Ectodermal cell (in vitro differentiated cells): ENCODE measurements at regions not wholly inside any gene's neighbourhood (a gene's known extent, or its start where the extent isn't known, plus 50 kb on each side); places are given as distances from the start of the nearest gene placed in this dataset.

Source experiments
- H3K27ac ChIP-seq: 2 replicates; pipeline ENCODE4 v1.7.0; 2013; ENCODE audit warnings: mild to moderate bottlenecking, low read depth, low read length; ENCODE audit not compliant: insufficient read depth, poor library complexity, severe bottlenecking
- H3K27me3 ChIP-seq: 2 replicates; pipeline ENCODE4 v1.7.0; 2013; ENCODE audit warnings: mild to moderate bottlenecking, low read length; ENCODE audit not compliant: insufficient read depth, control insufficient read depth, poor library complexity, severe bottlenecking
- H3K36me3 ChIP-seq: one replicate; pipeline ENCODE4 v1.7.0; 2013; ENCODE audit warnings: low read length; ENCODE audit not compliant: control insufficient read depth, insufficient read depth
- H3K4me1 ChIP-seq: one replicate; pipeline ENCODE4 v1.7.0; 2013; ENCODE audit warnings: low read length; ENCODE audit not compliant: control insufficient read depth, insufficient read depth
- H3K4me3 ChIP-seq: 2 replicates; pipeline ENCODE4 v1.7.0; 2013; ENCODE audit warnings: low read depth, low read length, control low read depth; ENCODE audit not compliant: insufficient read depth
- H3K9me3 ChIP-seq: 2 replicates; pipeline ENCODE4 v1.7.0; 2013; ENCODE audit warnings: mild to moderate bottlenecking, low read length, moderate library complexity; ENCODE audit not compliant: control insufficient read depth
- WGBS, 2 experiments: methylation state at CpG; one replicate each; pipeline ENCODE4 v1.1.7; 2013; ENCODE audit warnings: missing lambda C conversion rate in 2 of 2; 5-methylcytosine and 5-hydroxymethylcytosine counted together

GRCh38 chr14:76657404-76657803, 103.9 kb upstream of the VASH1 start:
- H3K4me3 ChIP-seq = no peak overlapping the region
- no peaks in the 10 kb centered on the region for H3K27me3 ChIP-seq
- no peaks in the 10 kb centered on the region for H3K9me3 ChIP-seq
- 96 to 100% methylated on average over 1 of the region's 1 CpG for WGBS, 2 experiments
- no peaks in the 10 kb centered on the region for H3K36me3 ChIP-seq
- H3K27ac ChIP-seq = no peak overlapping the region
- H3K4me1 ChIP-seq = no peaks in the 10 kb centered on the region

- Histone ChIP-seq H3K27ac (no peak overlapping the region), H3K4me1 (no peaks in the 10 kb centered on the region), H3K27me3 (no peaks in the 10 kb centered on the region), H3K9me3 (no peaks in the 10 kb centered on the region), H3K4me3 (no peak overlapping the region), H3K36me3 (no peaks in the 10 kb centered on the region)
Measured at GRCh38 chr14:76657846-76658245, 103.4 kb upstream of the VASH1 start.

- H3K27me3 ChIP-seq = no peaks in the 10 kb centered on the region
- H3K4me1 ChIP-seq = peaks cover 11% of the 10 kb centered on the region
- 94 to 97% methylated on average over 2 of the region's 4 CpGs for WGBS, 2 experiments
- no peak overlapping the region for H3K4me3 ChIP-seq
- H3K36me3 ChIP-seq = no peaks in the 10 kb centered on the region
- H3K27ac ChIP-seq = no peak overlapping the region
- H3K9me3 ChIP-seq = no peaks in the 10 kb centered on the region
Measured at GRCh38 chr14:76662580-76662979, 98.7 kb upstream of the VASH1 start.

- H3K36me3 ChIP-seq = no peaks in the 10 kb centered on the region
- H3K9me3 ChIP-seq = no peaks in the 10 kb centered on the region
- H3K27me3 ChIP-seq = no peaks in the 10 kb centered on the region
- no peak overlapping the region for H3K27ac ChIP-seq
- H3K4me3 ChIP-seq = no peak overlapping the region
- WGBS, 2 experiments = 92 to 93% methylated on average over 4 of the region's 4 CpGs
- peaks cover 11% of the 10 kb centered on the region for H3K4me1 ChIP-seq
Measured at GRCh38 chr14:76664790-76665189, 96.5 kb upstream of the VASH1 start.

GRCh38 chr14:76666746-76667145, 94.5 kb upstream of the VASH1 start:
- WGBS, 2 experiments = 23 to 42% methylated on average over 5 of the region's 5 CpGs
- no peak overlapping the region for H3K27ac ChIP-seq
- no peak overlapping the region for H3K4me3 ChIP-seq
- H3K36me3 ChIP-seq = no peaks in the 10 kb centered on the region
- H3K27me3 ChIP-seq = no peaks in the 10 kb centered on the region
- H3K9me3 ChIP-seq = no peaks in the 10 kb centered on the region
- peaks cover 11% of the 10 kb centered on the region for H3K4me1 ChIP-seq

- Histone ChIP-seq H3K9me3 (no peaks in the 10 kb centered on the region), H3K36me3 (no peaks in the 10 kb centered on the region), H3K4me3 (no peak overlapping the region), H3K27ac (no peak overlapping the region), H3K4me1 (peaks cover 9% of the 10 kb centered on the region), H3K27me3 (no peaks in the 10 kb centered on the region)
Measured at GRCh38 chr14:76669770-76670169, 91.5 kb upstream of the VASH1 start.

GRCh38 chr14:76672123-76672522, 89.1 kb upstream of the VASH1 start:
- H3K27me3 ChIP-seq = no peaks in the 10 kb centered on the region
- peaks cover 3% of the 10 kb centered on the region for H3K4me1 ChIP-seq
- no peak overlapping the region for H3K4me3 ChIP-seq
- no peak overlapping the region for H3K27ac ChIP-seq
- no peaks in the 10 kb centered on the region for H3K36me3 ChIP-seq
- 99 to 100% methylated on average over 2 to 3 of the region's 3 CpGs for WGBS, 2 experiments
- no peaks in the 10 kb centered on the region for H3K9me3 ChIP-seq

- 93% methylated on average over 3 of the region's 3 CpGs for WGBS, 2 experiments
- no peaks in the 10 kb centered on the region for H3K27me3 ChIP-seq
- no peaks in the 10 kb centered on the region for H3K4me1 ChIP-seq
- no peaks in the 10 kb centered on the region for H3K9me3 ChIP-seq
- H3K4me3 ChIP-seq = no peak overlapping the region
- H3K36me3 ChIP-seq = no peaks in the 10 kb centered on the region
- H3K27ac ChIP-seq = no peak overlapping the region
Measured at GRCh38 chr14:76673261-76673660, 88.0 kb upstream of the VASH1 start.

- H3K4me3 ChIP-seq = no peak overlapping the region
- H3K36me3 ChIP-seq = no peaks in the 10 kb centered on the region
- H3K27ac ChIP-seq = no peak overlapping the region
- no peaks in the 10 kb centered on the region for H3K4me1 ChIP-seq
- H3K27me3 ChIP-seq = no peaks in the 10 kb centered on the region
- WGBS, 2 experiments = 84% methylated on average over 11 of the region's 11 CpGs
- no peaks in the 10 kb centered on the region for H3K9me3 ChIP-seq
Measured at GRCh38 chr14:76675046-76675445, 86.2 kb upstream of the VASH1 start.

GRCh38 chr14:76676539-76676938, 84.7 kb upstream of the VASH1 start:
- H3K4me3 ChIP-seq = no peak overlapping the region
- no peaks in the 10 kb centered on the region for H3K9me3 ChIP-seq
- H3K27me3 ChIP-seq = no peaks in the 10 kb centered on the region
- no peaks in the 10 kb centered on the region for H3K4me1 ChIP-seq
- no peak overlapping the region for H3K27ac ChIP-seq
- WGBS, 2 experiments = 90 to 96% methylated on average over 5 of the region's 5 CpGs
- H3K36me3 ChIP-seq = no peaks in the 10 kb centered on the region

GRCh38 chr14:76677534-76678145, 83.6 kb upstream of the VASH1 start:
- WGBS, 2 experiments = 73 to 81% methylated on average over 4 of the region's 4 CpGs
- Histone ChIP-seq H3K27ac (no peak overlapping the region), H3K4me1 (no peaks in the 10 kb centered on the region), H3K27me3 (no peaks in the 10 kb centered on the region), H3K9me3 (no peaks in the 10 kb centered on the region), H3K4me3 (no peak overlapping the region), H3K36me3 (no peaks in the 10 kb centered on the region)
